AG04449 (cell line): ENCODE measurements at regions not wholly inside any gene's neighbourhood (a gene's known extent, or its start where the extent isn't known, plus 50 kb on each side); places are given as distances from the start of the nearest gene placed in this dataset.

Experiments used
- CTCF ChIA-PET: fragments of 350-600 bp; formaldehyde crosslinking; extraction: SDS; loops from one replicate; lab custom pipeline; 2021; ENCODE audit warnings: antibody characterized with exemption; lab: Yijun Ruan, JAX
- POLR2A ChIA-PET: fragments of 400-600, 350-600 bp; formaldehyde crosslinking; extraction: SDS; loops from one replicate; lab custom pipeline; 2020; ENCODE audit warnings: antibody characterized with exemption, inconsistent platforms; lab: Yijun Ruan, JAX
- DNase-seq: peaks from one replicate; pipeline ENCODE4 v3.0.0-alpha.2; 2010; ENCODE audit warnings: low read depth, low spot score
- H3K4me3 ChIP-seq: 2 replicates; pipeline ENCODE4 v1.5.1; 2011; ENCODE audit warnings: low read depth, mild to moderate bottlenecking, control low read depth, low read length
- CTCF ChIP-seq: IDR thresholded peaks from one replicate; pipeline ENCODE4 v1.5.1; 2011; ENCODE audit warnings: mild to moderate bottlenecking, moderate library complexity, low read length, control low read depth, inconsistent platforms; ENCODE audit not compliant: insufficient read depth; ENCODE audit errors: missing control alignments

GRCh38 chr2:187126247-187127005, 277.5 kb upstream of the ZSWIM2 start:
- CTCF ChIA-PET: interaction anchor here (1.0 kb wide), 1 partner anchor 12 kb away, joined by 3 read pairs; no protein-coding TSS in a partner anchor
- no peak overlapping the region for H3K4me3 ChIP-seq
- DNase-seq: no peak
- POLR2A ChIA-PET: no interaction called here
- no peak for TF ChIP-seq CTCF

GRCh38 chr2:187125318-187125717, 276.3 kb upstream of the ZSWIM2 start:
- POLR2A ChIA-PET: no interaction called here
- no peak for TF ChIP-seq CTCF

GRCh38 chr2:187124529-187124928, 275.6 kb upstream of the ZSWIM2 start:
- TF ChIP-seq CTCF: no peak
- H3K4me3 ChIP-seq: no peak overlapping the region
- CTCF ChIA-PET: no interaction called here
- no peak for DNase-seq
- POLR2A ChIA-PET: no interaction called here

More at GRCh38 chr2:187125318-187125717, 276.3 kb upstream of the ZSWIM2 start:
- H3K4me3 ChIP-seq: no peak overlapping the region
- CTCF ChIA-PET: no interaction called here
- DNase-seq: no peak

- CTCF ChIA-PET: interaction anchor here (0.6 kb wide), 1 partner anchor 229 kb away, joined by 3 read pairs; no protein-coding TSS in a partner anchor
- TF ChIP-seq CTCF: no peak
- POLR2A ChIA-PET: no interaction called here
- DNase-seq: no peak
- no peak overlapping the region for H3K4me3 ChIP-seq
These were observed 269.5 kb upstream of the ZSWIM2 start for GRCh38 chr2:187118331-187119099.

- H3K4me3 ChIP-seq: no peak overlapping the region
- POLR2A ChIA-PET: no interaction called here
- TF ChIP-seq CTCF: no peak
- CTCF ChIA-PET: no interaction called here
- DNase-seq: no peak
These were observed 268.5 kb upstream of the ZSWIM2 start for GRCh38 chr2:187117483-187117882.

GRCh38 chr2:187115627-187116026, 266.7 kb upstream of the ZSWIM2 start:
- POLR2A ChIA-PET: no interaction called here
- no peak for TF ChIP-seq CTCF
- DNase-seq: no peak
- CTCF ChIA-PET: no interaction called here
- H3K4me3 ChIP-seq: no peak overlapping the region
